ENCODE measurements at regions not wholly inside any gene's neighbourhood (a gene's known extent, or its start where the extent isn't known, plus 50 kb on each side); places are given as distances from the start of the nearest gene placed in this dataset.

- TF ChIP-seq, protein P1, sequence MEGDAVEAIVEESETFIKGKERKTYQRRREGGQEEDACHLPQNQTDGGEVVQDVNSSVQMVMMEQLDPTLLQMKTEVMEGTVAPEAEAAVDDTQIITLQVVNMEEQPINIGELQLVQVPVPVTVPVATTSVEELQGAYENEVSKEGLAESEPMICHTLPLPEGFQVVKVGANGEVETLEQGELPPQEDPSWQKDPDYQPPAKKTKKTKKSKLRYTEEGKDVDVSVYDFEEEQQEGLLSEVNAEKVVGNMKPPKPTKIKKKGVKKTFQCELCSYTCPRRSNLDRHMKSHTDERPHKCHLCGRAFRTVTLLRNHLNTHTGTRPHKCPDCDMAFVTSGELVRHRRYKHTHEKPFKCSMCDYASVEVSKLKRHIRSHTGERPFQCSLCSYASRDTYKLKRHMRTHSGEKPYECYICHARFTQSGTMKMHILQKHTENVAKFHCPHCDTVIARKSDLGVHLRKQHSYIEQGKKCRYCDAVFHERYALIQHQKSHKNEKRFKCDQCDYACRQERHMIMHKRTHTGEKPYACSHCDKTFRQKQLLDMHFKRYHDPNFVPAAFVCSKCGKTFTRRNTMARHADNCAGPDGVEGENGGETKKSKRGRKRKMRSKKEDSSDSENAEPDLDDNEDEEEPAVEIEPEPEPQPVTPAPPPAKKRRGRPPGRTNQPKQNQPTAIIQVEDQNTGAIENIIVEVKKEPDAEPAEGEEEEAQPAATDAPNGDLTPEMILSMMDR (IDR thresholded peaks at IDR 0.05) = no peak
- TF ChIP-seq POLR2AphosphoS5 (IDR thresholded peaks at IDR 0.05) (no peak), POLR2A (IDR thresholded peaks at IDR 0.05) (no peak)
Measured at GRCh38 chr4:36402008-36402758, 120.8 kb downstream of the DTHD1 start.
